ENCODE measurements at regions not wholly inside any gene's neighbourhood (a gene's known extent, or its start where the extent isn't known, plus 50 kb on each side); places are given as distances from the start of the nearest gene placed in this dataset.
A peak's percentile ranks its signal among the peaks of the same experiment; 100 is the strongest.

GRCh38 chr10:57996536-57996935, 271.2 kb downstream of the IPMK start:
- DNase-seq (ENCODE audit: low read depth), result no peak
- H3K4me3 ChIP-seq (ENCODE audit: low read length), result no peak overlapping the region
- TF ChIP-seq, protein P1, sequence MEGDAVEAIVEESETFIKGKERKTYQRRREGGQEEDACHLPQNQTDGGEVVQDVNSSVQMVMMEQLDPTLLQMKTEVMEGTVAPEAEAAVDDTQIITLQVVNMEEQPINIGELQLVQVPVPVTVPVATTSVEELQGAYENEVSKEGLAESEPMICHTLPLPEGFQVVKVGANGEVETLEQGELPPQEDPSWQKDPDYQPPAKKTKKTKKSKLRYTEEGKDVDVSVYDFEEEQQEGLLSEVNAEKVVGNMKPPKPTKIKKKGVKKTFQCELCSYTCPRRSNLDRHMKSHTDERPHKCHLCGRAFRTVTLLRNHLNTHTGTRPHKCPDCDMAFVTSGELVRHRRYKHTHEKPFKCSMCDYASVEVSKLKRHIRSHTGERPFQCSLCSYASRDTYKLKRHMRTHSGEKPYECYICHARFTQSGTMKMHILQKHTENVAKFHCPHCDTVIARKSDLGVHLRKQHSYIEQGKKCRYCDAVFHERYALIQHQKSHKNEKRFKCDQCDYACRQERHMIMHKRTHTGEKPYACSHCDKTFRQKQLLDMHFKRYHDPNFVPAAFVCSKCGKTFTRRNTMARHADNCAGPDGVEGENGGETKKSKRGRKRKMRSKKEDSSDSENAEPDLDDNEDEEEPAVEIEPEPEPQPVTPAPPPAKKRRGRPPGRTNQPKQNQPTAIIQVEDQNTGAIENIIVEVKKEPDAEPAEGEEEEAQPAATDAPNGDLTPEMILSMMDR (conservative IDR thresholded peaks at IDR 0.05; ENCODE audit: low read length), result no peak

- no peak for DNase-seq (ENCODE audit: low read depth)
- TF ChIP-seq, protein P1 (conservative IDR thresholded peaks at IDR 0.05; ENCODE audit: low read length), result no peak
Measured at GRCh38 chr10:57993302-57993701, 274.4 kb downstream of the IPMK start.

DNA sequence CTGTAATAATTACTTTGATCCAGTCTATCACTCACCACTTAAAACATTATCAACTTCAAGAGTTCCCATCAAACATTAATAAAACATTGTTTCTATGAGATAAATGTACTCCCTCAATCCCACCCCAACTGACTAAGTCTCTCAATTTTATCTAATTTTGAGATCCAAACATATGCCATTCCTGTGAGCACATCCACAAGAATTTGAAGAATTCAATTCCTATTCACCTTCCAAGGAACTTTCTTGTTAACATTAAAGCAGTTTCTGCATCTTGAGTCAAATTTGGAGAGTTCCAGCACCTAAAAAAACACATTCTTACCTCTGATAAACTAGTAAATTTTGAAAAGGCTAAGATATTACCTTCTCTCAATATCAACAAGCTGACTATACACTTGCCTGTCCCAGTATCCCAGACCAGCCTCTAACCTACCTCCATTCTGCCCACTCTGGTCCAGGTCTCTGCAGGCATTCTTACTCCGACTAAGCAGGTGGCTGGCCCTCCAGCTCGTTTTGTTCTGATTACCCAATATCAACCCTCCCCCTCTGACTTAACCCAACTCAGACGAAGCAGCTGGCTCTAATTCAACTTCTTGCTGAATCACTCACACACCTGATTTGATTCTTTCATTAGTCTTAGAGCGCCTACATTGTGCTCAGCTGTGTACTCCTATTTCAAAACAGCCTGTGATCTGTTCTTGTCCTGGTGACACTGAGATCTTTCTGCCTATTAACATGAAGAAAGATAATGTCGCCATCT, 275.2 kb downstream of the IPMK start:
- peak; percentile 13 for DNase-seq (ENCODE audit: low read depth)
- TF ChIP-seq, protein P1 (conservative IDR thresholded peaks at IDR 0.05; ENCODE audit: low read length), result no peak
- no peak overlapping the region for H3K4me3 ChIP-seq (ENCODE audit: low read length)

More at GRCh38 chr10:57993302-57993701, 274.4 kb downstream of the IPMK start:
- no peak overlapping the region for H3K4me3 ChIP-seq (ENCODE audit: low read length)

- no peak overlapping the region for H3K4me3 ChIP-seq (ENCODE audit: low read length)
- DNase-seq (ENCODE audit: low read depth), result no peak
- TF ChIP-seq, protein P1 (conservative IDR thresholded peaks at IDR 0.05; ENCODE audit: low read length), result no peak
Measured at GRCh38 chr10:57988964-57989363, 278.7 kb downstream of the IPMK start.

DNA sequence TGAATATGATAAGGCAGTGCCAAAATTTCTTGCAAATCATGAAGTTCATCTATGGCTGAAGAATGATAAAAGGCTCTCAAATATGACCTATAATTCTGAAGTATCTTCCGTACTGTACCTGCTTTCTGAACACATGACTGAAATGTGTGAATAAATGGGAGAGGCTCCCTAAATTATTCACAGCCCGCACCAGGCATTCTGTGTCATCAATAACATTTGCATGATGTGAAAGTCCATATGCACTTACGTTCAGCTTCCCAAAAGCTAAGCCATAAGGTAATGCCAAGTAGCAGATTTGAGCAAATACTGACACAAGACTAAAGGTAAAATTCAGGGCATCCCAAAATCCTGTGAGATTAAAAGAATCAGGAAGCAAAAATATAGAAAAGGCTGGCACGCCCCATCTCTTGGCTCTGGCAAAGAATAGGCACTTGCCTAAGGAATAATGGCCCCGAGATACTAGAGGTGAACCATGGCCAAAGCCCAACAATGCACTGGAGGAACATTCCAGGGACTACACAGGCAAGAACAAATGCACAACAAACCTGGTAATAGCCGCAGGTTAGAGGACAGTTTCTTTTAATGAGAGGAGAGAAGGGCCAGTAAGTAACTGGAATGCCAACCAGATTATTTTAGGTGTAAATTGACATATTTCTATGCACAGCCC, 280.5 kb downstream of the IPMK start:
- TF ChIP-seq, protein P1 (conservative IDR thresholded peaks at IDR 0.05; ENCODE audit: low read length), result no peak
- no peak overlapping the region for H3K4me3 ChIP-seq (ENCODE audit: low read length)
- DNase-seq (ENCODE audit: low read depth), result no peak

DNA sequence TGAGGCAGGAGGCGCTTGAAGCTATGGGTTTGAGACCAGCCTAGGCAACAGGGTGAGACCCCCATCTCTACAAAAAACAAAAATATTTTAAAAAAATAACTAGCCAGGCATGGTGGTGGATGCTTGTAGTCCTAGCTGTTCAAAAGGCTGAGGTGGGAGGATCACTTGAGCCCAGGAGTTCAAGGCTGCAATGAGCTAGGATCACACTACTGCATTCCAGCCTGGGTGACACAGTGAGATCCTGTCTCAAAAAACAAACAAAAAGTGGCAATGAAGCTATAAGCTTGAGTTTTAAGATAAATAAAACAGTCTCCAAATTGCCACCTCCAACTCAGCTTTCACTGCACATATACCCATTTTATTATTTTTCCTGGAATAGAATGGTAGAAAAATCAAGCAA, 281.3 kb downstream of the IPMK start:
- TF ChIP-seq, protein P1 (conservative IDR thresholded peaks at IDR 0.05; ENCODE audit: low read length), result no peak
- no peak for DNase-seq (ENCODE audit: low read depth)
- no peak overlapping the region for H3K4me3 ChIP-seq (ENCODE audit: low read length)

GRCh38 chr10:57983281-57983791, 284.4 kb downstream of the IPMK start:
- no peak for DNase-seq (ENCODE audit: low read depth)
- TF ChIP-seq, protein P1 (conservative IDR thresholded peaks at IDR 0.05; ENCODE audit: low read length), result no peak
- no peak overlapping the region for H3K4me3 ChIP-seq (ENCODE audit: low read length)

Data from AG10803 (cell line).